WTC11 (cell line): ENCODE measurements at regions not wholly inside any gene's neighbourhood (a gene's known extent, or its start where the extent isn't known, plus 50 kb on each side); places are given as distances from the start of the nearest gene placed in this dataset.

Source experiments
- ATAC-seq: fragments of 200-7000 bp; cut with Tn5 transposase; 2 replicates; pipeline ENCODE4 v1.10.0; 2021; ENCODE audit warnings: mild to moderate bottlenecking, moderate library complexity
- CTCF ChIA-PET: fragments of 300-600 bp; sonication (Branson Sonifier 250); formaldehyde crosslinking; loops from one replicate; lab custom pipeline; 2021; ENCODE audit warnings: antibody characterized with exemption; lab: Charles Lee
- POLR2A ChIA-PET: fragments of 350-600 bp; sonication (Branson Sonifier 250); formaldehyde crosslinking; loops from one replicate; lab custom pipeline; 2021; ENCODE audit warnings: antibody characterized with exemption; lab: Charles Lee
- DNase-seq: peaks from one replicate; pipeline ENCODE4 v3.0.0; 2021; ENCODE audit warnings: low spot score
- H3K27ac Mint-ChIP-seq: 2 replicates; pipeline ENCODE4 v1.8.0; 2021; ENCODE audit warnings: mixed read lengths
- H3K27me3 Mint-ChIP-seq: 2 replicates; pipeline ENCODE4 v1.8.0; 2021; ENCODE audit warnings: low read depth, mild to moderate bottlenecking, moderate library complexity, mixed read lengths
- H3K36me3 Mint-ChIP-seq: 2 replicates; pipeline ENCODE4 v1.8.0; 2021; ENCODE audit warnings: mixed read lengths
- H3K4me1 Mint-ChIP-seq: 2 replicates; pipeline ENCODE4 v1.8.0; 2022; ENCODE audit warnings: mixed read lengths
- H3K4me3 Mint-ChIP-seq: 2 replicates; pipeline ENCODE4 v1.8.0; 2021; ENCODE audit warnings: mild to moderate bottlenecking, moderate library complexity, mixed read lengths
- H3K9me3 Mint-ChIP-seq: 2 replicates; pipeline ENCODE4 v1.8.0; 2021; ENCODE audit warnings: mixed read lengths
- ATF2 ChIP-seq: sonication (generic); formaldehyde crosslinking; IDR thresholded peaks from 2 replicates; pipeline ENCODE4 v1.8.1; 2022; ENCODE audit warnings: low read depth, missing genetic modification reagents, borderline replicate concordance
- CBFB ChIP-seq: sonication (generic); formaldehyde crosslinking; IDR thresholded peaks from 2 replicates; pipeline ENCODE4 v1.8.1; 2022; ENCODE audit warnings: mild to moderate bottlenecking, low read depth, missing genetic modification reagents
- EMX1 ChIP-seq: fragments of 250-450 bp; sonication (Bioruptor Pico); IDR thresholded peaks from 2 replicates; pipeline ENCODE4 v1.8.0; 2021; ENCODE audit warnings: mild to moderate bottlenecking
- GABPB1 ChIP-seq: sonication (generic); formaldehyde crosslinking; IDR thresholded peaks from 2 replicates; pipeline ENCODE4 v1.8.1; 2023; ENCODE audit warnings: mild to moderate bottlenecking, missing genetic modification reagents
- IRF1 ChIP-seq: sonication (generic); formaldehyde crosslinking; IDR thresholded peaks from 2 replicates; pipeline ENCODE4 v1.8.0; 2023; ENCODE audit warnings: missing genetic modification reagents
- MAX ChIP-seq: sonication (generic); formaldehyde crosslinking; IDR thresholded peaks from 2 replicates; pipeline ENCODE4 v1.8.0; 2022; ENCODE audit warnings: mild to moderate bottlenecking, missing genetic modification reagents
- MLX ChIP-seq: sonication (generic); formaldehyde crosslinking; IDR thresholded peaks from 2 replicates; pipeline ENCODE4 v1.8.1; 2023; ENCODE audit warnings: mild to moderate bottlenecking, missing genetic modification reagents, moderate library complexity
- MYBL2 ChIP-seq: sonication (generic); formaldehyde crosslinking; IDR thresholded peaks from 2 replicates; pipeline ENCODE4 v1.8.1; 2023; ENCODE audit warnings: mild to moderate bottlenecking, moderate library complexity, missing genetic modification reagents
- NR2C2 ChIP-seq: sonication (generic); formaldehyde crosslinking; IDR thresholded peaks from 2 replicates; pipeline ENCODE4 v1.8.0; 2022; ENCODE audit warnings: mild to moderate bottlenecking, missing genetic modification reagents
- PRDM15 ChIP-seq: sonication (generic); formaldehyde crosslinking; IDR thresholded peaks from 2 replicates; pipeline ENCODE4 v1.8.0; 2022; ENCODE audit warnings: missing genetic modification reagents
- SMAD4 ChIP-seq: sonication (generic); formaldehyde crosslinking; IDR thresholded peaks from 2 replicates; pipeline ENCODE4 v1.8.0; 2022; ENCODE audit warnings: mild to moderate bottlenecking, missing genetic modification reagents
- TCF7 ChIP-seq: sonication (generic); formaldehyde crosslinking; IDR thresholded peaks from 2 replicates; pipeline ENCODE4 v1.8.0; 2022; ENCODE audit warnings: mild to moderate bottlenecking, low read depth, missing genetic modification reagents, moderate library complexity
- ZNF121 ChIP-seq: sonication (generic); formaldehyde crosslinking; IDR thresholded peaks from 2 replicates; pipeline ENCODE4 v1.8.0; 2023; ENCODE audit warnings: missing genetic modification reagents
- ZNF263 ChIP-seq: sonication (generic); formaldehyde crosslinking; IDR thresholded peaks from 2 replicates; pipeline ENCODE4 v1.8.1; 2022; ENCODE audit warnings: low read depth, mild to moderate bottlenecking, moderate library complexity, missing genetic modification reagents
- ZNF416 ChIP-seq: fragments of 250-450 bp; sonication (Bioruptor Pico); IDR thresholded peaks from 2 replicates; pipeline ENCODE4 v1.9.0; 2021; ENCODE audit warnings: mild to moderate bottlenecking, inconsistent platforms
- TF ChIP-seq, protein P1 (sequence below): fragments of 250-450 bp; sonication (Bioruptor Pico); IDR thresholded peaks from 2 replicates; pipeline ENCODE4 v2.1.2; 2022; ENCODE audit warnings: mild to moderate bottlenecking, moderate library complexity
- TF ChIP-seq, protein P2 (sequence below): sonication (generic); formaldehyde crosslinking; IDR thresholded peaks from 2 replicates; pipeline ENCODE4 v1.8.1; 2023; ENCODE audit warnings: mild to moderate bottlenecking, missing genetic modification reagents, borderline replicate concordance
- TF ChIP-seq, protein P3 (sequence below): sonication (generic); formaldehyde crosslinking; IDR thresholded peaks from 2 replicates; pipeline ENCODE4 v1.8.1; 2022; ENCODE audit warnings: mild to moderate bottlenecking, moderate library complexity, missing genetic modification reagents
- TF ChIP-seq, protein P4 (sequence below): sonication (generic); formaldehyde crosslinking; IDR thresholded peaks from 2 replicates; pipeline ENCODE4 v1.8.0; 2022; ENCODE audit warnings: mild to moderate bottlenecking, missing genetic modification reagents

DNA sequence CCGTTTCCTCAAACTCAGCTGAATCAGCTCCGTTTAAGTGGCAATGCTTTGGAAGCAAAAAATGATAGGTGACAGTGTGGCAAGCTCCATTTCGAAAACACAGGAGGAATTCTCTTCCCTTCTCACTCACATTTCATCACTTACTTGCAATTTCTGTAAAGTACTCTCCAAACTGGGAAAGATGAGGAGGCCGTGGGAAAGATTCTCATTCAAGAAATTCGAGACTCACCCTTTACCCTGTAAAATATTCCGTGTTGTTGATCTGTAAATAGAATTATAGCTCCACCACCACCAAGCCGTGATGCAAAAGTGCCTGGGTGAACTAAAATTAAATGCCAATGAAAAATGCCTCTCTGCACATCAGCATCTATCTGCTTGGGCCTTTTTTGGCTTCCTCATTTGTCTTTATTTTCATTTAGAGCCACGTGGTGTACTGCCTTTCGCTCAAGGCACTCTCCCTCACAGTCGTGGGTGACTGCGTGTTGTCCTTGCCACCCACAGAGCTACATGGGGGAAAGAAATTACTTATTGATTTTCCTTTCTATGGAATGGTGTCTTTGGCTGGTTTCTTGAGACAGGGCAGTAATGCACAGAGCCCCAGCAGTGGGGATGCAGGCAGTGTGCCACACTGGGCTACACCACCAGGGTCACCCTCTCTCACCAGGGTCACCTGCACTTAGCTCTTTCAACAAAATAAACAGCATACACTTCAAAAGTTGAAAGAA is 289.3 kb upstream of the TAS2R1 start:
- Mint-ChIP-seq H3K27me3 (peaks cover 2% of the 10 kb centered on the region), H3K4me3 (no peak overlapping the region), H3K4me1 (peaks cover 17% of the 10 kb centered on the region), H3K36me3 (peaks cover 20% of the 10 kb centered on the region), H3K9me3 (peaks cover 23% of the 10 kb centered on the region), H3K27ac (no peak overlapping the region)
- POLR2A ChIA-PET, result no interaction called here
- ATAC-seq (no peak), DNase-seq (no peak)
- CTCF ChIA-PET, result interaction anchor here (1.4 kb wide), 1 partner anchor 111 kb away, joined by 6 read pairs; no protein-coding TSS in a partner anchor
- TF ChIP-seq MYBL2, result no peak
- no peak for TF ChIP-seq NR2C2 (CRISPR knock-in tag)
- no peak for TF ChIP-seq ZNF121 (CRISPR knock-in tag)
- TF ChIP-seq TCF7 (CRISPR knock-in tag), result no peak
- TF ChIP-seq, protein P1, sequence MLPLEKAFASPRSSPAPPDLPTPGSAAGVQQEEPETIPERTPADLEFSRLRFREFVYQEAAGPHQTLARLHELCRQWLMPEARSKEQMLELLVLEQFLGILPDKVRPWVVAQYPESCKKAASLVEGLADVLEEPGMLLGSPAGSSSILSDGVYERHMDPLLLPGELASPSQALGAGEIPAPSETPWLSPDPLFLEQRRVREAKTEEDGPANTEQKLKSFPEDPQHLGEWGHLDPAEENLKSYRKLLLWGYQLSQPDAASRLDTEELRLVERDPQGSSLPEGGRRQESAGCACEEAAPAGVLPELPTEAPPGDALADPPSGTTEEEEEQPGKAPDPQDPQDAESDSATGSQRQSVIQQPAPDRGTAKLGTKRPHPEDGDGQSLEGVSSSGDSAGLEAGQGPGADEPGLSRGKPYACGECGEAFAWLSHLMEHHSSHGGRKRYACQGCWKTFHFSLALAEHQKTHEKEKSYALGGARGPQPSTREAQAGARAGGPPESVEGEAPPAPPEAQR (CRISPR knock-in tag), result no peak
- TF ChIP-seq EMX1 (CRISPR knock-in tag), result no peak
- TF ChIP-seq ATF2 (CRISPR knock-in tag), result no peak
- no peak for TF ChIP-seq IRF1 (CRISPR knock-in tag)
- TF ChIP-seq MLX (CRISPR knock-in tag), result no peak
- TF ChIP-seq, protein P2, sequence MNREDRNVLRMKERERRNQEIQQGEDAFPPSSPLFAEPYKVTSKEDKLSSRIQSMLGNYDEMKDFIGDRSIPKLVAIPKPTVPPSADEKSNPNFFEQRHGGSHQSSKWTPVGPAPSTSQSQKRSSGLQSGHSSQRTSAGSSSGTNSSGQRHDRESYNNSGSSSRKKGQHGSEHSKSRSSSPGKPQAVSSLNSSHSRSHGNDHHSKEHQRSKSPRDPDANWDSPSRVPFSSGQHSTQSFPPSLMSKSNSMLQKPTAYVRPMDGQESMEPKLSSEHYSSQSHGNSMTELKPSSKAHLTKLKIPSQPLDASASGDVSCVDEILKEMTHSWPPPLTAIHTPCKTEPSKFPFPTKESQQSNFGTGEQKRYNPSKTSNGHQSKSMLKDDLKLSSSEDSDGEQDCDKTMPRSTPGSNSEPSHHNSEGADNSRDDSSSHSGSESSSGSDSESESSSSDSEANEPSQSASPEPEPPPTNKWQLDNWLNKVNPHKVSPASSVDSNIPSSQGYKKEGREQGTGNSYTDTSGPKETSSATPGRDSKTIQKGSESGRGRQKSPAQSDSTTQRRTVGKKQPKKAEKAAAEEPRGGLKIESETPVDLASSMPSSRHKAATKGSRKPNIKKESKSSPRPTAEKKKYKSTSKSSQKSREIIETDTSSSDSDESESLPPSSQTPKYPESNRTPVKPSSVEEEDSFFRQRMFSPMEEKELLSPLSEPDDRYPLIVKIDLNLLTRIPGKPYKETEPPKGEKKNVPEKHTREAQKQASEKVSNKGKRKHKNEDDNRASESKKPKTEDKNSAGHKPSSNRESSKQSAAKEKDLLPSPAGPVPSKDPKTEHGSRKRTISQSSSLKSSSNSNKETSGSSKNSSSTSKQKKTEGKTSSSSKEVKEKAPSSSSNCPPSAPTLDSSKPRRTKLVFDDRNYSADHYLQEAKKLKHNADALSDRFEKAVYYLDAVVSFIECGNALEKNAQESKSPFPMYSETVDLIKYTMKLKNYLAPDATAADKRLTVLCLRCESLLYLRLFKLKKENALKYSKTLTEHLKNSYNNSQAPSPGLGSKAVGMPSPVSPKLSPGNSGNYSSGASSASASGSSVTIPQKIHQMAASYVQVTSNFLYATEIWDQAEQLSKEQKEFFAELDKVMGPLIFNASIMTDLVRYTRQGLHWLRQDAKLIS, result no peak
- no peak for TF ChIP-seq ZNF416 (CRISPR knock-in tag)
- TF ChIP-seq, all 79 proteins: peak for 0

GRCh38 chr5:9905661-9906060 is 275.5 kb upstream of the TAS2R1 start:
- Mint-ChIP-seq H3K4me1 (no peaks in the 10 kb centered on the region), H3K9me3 (no peaks in the 10 kb centered on the region), H3K4me3 (no peak overlapping the region), H3K27ac (no peak overlapping the region), H3K27me3 (no peaks in the 10 kb centered on the region), H3K36me3 (no peaks in the 10 kb centered on the region)
- POLR2A ChIA-PET, result no interaction called here
- CTCF ChIA-PET, result interaction anchor here (1.3 kb wide), 1 partner anchor 125 kb away, joined by 3 read pairs; no protein-coding TSS in a partner anchor
- ATAC-seq (no peak), DNase-seq (no peak)
- TF ChIP-seq CBFB (no peak), MLX (CRISPR knock-in tag) (no peak), GABPB1 (no peak), SMAD4 (no peak), PRDM15 (CRISPR knock-in tag) (no peak), MAX (CRISPR knock-in tag) (no peak), EMX1 (CRISPR knock-in tag) (no peak), ZNF263 (no peak)
- TF ChIP-seq, protein P3, sequence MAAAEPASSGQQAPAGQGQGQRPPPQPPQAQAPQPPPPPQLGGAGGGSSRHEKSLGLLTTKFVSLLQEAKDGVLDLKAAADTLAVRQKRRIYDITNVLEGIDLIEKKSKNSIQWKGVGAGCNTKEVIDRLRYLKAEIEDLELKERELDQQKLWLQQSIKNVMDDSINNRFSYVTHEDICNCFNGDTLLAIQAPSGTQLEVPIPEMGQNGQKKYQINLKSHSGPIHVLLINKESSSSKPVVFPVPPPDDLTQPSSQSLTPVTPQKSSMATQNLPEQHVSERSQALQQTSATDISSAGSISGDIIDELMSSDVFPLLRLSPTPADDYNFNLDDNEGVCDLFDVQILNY (CRISPR knock-in tag), result no peak
- TF ChIP-seq, protein P4, sequence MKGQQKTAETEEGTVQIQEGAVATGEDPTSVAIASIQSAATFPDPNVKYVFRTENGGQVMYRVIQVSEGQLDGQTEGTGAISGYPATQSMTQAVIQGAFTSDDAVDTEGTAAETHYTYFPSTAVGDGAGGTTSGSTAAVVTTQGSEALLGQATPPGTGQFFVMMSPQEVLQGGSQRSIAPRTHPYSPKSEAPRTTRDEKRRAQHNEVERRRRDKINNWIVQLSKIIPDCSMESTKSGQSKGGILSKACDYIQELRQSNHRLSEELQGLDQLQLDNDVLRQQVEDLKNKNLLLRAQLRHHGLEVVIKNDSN, result no peak
